ENCODE measurements at regions not wholly inside any gene's neighbourhood (a gene's known extent, or its start where the extent isn't known, plus 50 kb on each side); places are given as distances from the start of the nearest gene placed in this dataset.

GRCh38 chr13:57784633-57785032, 153.1 kb downstream of the PCDH17 start:
- no peaks in the 10 kb centered on the region for H3K4me1 ChIP-seq (ENCODE audit: control insufficient read depth, insufficient read depth, low read length, poor library complexity, severe bottlenecking)
- ATAC-seq (ENCODE audit: low read depth in 2 of 2) (no peak), DNase-seq (no peak)
- H3K9me3 ChIP-seq (ENCODE audit: control insufficient read depth in 2 of 2, low read length in 2 of 2) = peaks cover 0 to 9% of the 10 kb centered on the region in 2 experiments
- H3K4me3 Mint-ChIP-seq = no peak overlapping the region
- H3K27ac Mint-ChIP-seq = no peak overlapping the region
- H3K27me3 Mint-ChIP-seq = no peaks in the 10 kb centered on the region
- H3K36me3 Mint-ChIP-seq = no peaks in the 10 kb centered on the region
- H3K27me3 ChIP-seq (ENCODE audit: control insufficient read depth, insufficient read depth, low read length) = no peaks in the 10 kb centered on the region
- no peak overlapping the region for H3K4me3 ChIP-seq (ENCODE audit: low read depth, low read length)
- H3K36me3 ChIP-seq (ENCODE audit: control insufficient read depth, insufficient read depth, low read length) = no peaks in the 10 kb centered on the region
- no peak overlapping the region for H3K27ac ChIP-seq (ENCODE audit: insufficient read depth, low read length, poor library complexity, severe bottlenecking)
- peaks cover 3 to 23% (median 7%) of the 10 kb centered on the region in 7 donors for H3K9me3 Mint-ChIP-seq
- H3K4me1 Mint-ChIP-seq = no peaks in the 10 kb centered on the region

DNA sequence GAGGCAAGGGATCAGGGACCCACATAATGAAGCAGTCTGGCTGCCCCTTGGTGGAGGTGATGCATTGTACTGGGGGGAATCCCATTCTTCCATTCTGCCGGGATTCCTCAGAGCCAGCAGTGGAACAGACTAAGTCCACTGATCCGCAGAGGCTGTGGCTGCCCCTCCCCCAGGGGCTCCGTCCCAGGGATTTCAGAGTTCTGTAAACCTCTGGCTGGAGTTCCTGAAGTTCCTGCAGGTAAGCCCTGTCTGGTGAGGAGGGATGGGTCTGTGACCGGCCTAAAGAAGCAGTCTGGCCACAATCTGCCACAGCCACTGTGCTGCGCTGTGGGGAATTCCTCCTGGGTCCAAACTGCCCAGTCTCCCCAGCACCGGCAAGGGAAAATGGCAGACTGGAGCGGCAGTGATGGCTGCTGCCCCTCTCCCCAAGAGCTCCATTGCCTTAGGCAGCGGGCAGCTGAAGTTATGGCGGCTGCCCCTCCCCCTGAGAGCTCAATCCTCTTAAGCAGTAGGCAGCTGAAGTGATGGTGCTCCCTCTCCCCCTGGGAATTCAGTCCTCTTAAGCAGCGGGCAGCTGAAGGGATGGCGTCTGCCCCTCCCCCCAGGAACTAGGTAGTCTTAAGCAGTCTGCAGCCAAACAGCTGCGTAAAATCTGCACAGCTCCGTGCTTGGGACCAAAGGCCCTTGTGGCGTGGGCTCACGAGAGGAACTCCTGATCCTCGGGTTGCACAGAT, 155.7 kb downstream of the PCDH17 start:
- H3K27me3 ChIP-seq (ENCODE audit: control insufficient read depth, insufficient read depth, low read length) = no peaks in the 10 kb centered on the region
- H3K4me1 ChIP-seq (ENCODE audit: control insufficient read depth, insufficient read depth, low read length, poor library complexity, severe bottlenecking) = no peaks in the 10 kb centered on the region
- no peaks in the 10 kb centered on the region for H3K36me3 ChIP-seq (ENCODE audit: control insufficient read depth, insufficient read depth, low read length)
- ATAC-seq (ENCODE audit: low read depth in 2 of 2) (no peak), DNase-seq (no peak)
- H3K4me3 ChIP-seq (ENCODE audit: low read depth, low read length) = no peak overlapping the region
- H3K9me3 ChIP-seq (ENCODE audit: control insufficient read depth in 2 of 2, low read length in 2 of 2) = peaks cover 0 to 9% of the 10 kb centered on the region in 2 experiments
- H3K27ac ChIP-seq (ENCODE audit: insufficient read depth, low read length, poor library complexity, severe bottlenecking) = no peak overlapping the region
- Mint-ChIP-seq H3K9me3 (peaks cover 3 to 28% (median 8%) of the 10 kb centered on the region in 7 donors), H3K27ac (no peak overlapping the region), H3K4me3 (no peak overlapping the region), H3K4me1 (no peaks in the 10 kb centered on the region), H3K36me3 (no peaks in the 10 kb centered on the region), H3K27me3 (no peaks in the 10 kb centered on the region)

DNA sequence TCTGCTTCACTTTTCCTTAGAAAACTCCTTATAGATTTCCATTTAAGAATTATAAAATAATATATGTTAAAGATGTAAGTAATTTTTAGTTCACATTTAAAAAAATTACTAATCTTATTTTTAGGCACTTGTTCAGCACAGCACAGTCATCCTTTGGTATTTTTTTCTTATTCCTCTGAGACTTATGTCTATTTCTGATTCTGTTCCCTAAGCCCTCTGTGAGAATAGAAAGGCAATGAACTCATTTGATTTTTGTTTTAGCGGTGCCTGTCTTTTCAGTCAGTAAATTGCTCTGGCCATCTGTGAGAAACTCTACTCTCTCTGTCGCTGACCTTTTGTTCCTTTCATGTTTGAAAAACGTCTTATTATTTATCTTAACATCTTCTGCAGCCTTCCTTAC, 168.1 kb downstream of the PCDH17 start:
- H3K9me3 Mint-ChIP-seq = peaks cover 0 to 10% (median 1%) of the 10 kb centered on the region in 7 donors
- no peaks in the 10 kb centered on the region for H3K27me3 Mint-ChIP-seq
- no peak overlapping the region for H3K27ac Mint-ChIP-seq
- no peak overlapping the region for H3K4me3 Mint-ChIP-seq
- H3K4me3 ChIP-seq (ENCODE audit: low read depth, low read length) = no peak overlapping the region
- no peaks in the 10 kb centered on the region for H3K4me1 Mint-ChIP-seq
- no peaks in the 10 kb centered on the region for H3K27me3 ChIP-seq (ENCODE audit: control insufficient read depth, insufficient read depth, low read length)
- no peak for DNase-seq
- H3K36me3 Mint-ChIP-seq = no peaks in the 10 kb centered on the region
- H3K9me3 ChIP-seq (ENCODE audit: control insufficient read depth in 2 of 2, low read length in 2 of 2) = peaks cover 0 to 5% of the 10 kb centered on the region in 2 experiments
- no peaks in the 10 kb centered on the region for H3K36me3 ChIP-seq (ENCODE audit: control insufficient read depth, insufficient read depth, low read length)
- ATAC-seq (ENCODE audit: low read depth in 2 of 2) = no peak
- no peak overlapping the region for H3K27ac ChIP-seq (ENCODE audit: insufficient read depth, low read length, poor library complexity, severe bottlenecking)
- no peaks in the 10 kb centered on the region for H3K4me1 ChIP-seq (ENCODE audit: control insufficient read depth, insufficient read depth, low read length, poor library complexity, severe bottlenecking)

- Histone ChIP-seq H3K4me1 (ENCODE audit: control insufficient read depth, insufficient read depth, low read length, poor library complexity, severe bottlenecking) (no peaks in the 10 kb centered on the region), H3K36me3 (ENCODE audit: control insufficient read depth, insufficient read depth, low read length) (no peaks in the 10 kb centered on the region), H3K9me3 (ENCODE audit: control insufficient read depth in 2 of 2, low read length in 2 of 2) (no peaks in the 10 kb centered on the region), H3K4me3 (ENCODE audit: low read depth, low read length) (no peak overlapping the region), H3K27ac (ENCODE audit: insufficient read depth, low read length, poor library complexity, severe bottlenecking) (no peak overlapping the region), H3K27me3 (ENCODE audit: control insufficient read depth, insufficient read depth, low read length) (no peaks in the 10 kb centered on the region)
- no peaks in the 10 kb centered on the region for H3K27me3 Mint-ChIP-seq
- DNase-seq (no peak), ATAC-seq (ENCODE audit: low read depth in 2 of 2) (no peak)
- no peak overlapping the region for H3K27ac Mint-ChIP-seq
- no peaks in the 10 kb centered on the region for H3K36me3 Mint-ChIP-seq
- no peak overlapping the region for H3K4me3 Mint-ChIP-seq
- no peaks in the 10 kb centered on the region for H3K4me1 Mint-ChIP-seq
- H3K9me3 Mint-ChIP-seq = peaks cover 0 to 20% (median 8%) of the 10 kb centered on the region in 7 donors
These were observed 182.1 kb downstream of the PCDH17 start for GRCh38 chr13:57813651-57814050.

DNA sequence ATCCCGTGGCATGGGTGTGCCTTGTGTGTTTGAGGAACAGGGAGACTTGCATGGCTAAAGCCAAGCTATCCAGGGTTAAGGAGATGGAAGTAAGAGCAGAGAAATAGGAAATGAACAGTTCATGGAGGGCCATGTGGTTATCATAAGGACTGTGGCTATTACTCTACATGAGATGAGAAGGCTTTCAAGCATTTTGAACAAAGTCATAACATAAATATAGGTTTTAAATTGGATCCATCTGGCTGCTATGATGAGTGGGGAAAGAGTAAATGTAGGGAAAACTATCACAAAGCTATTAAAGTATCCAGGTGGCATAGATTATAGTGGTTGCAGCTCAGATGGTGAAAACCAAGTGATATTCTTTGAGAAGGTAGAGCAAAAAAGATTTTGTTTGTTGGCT, 184.1 kb downstream of the PCDH17 start:
- no peaks in the 10 kb centered on the region for H3K36me3 ChIP-seq (ENCODE audit: control insufficient read depth, insufficient read depth, low read length)
- Mint-ChIP-seq H3K4me1 (no peaks in the 10 kb centered on the region), H3K27me3 (no peaks in the 10 kb centered on the region), H3K36me3 (no peaks in the 10 kb centered on the region), H3K9me3 (peaks cover 0 to 19% (median 7%) of the 10 kb centered on the region in 7 donors), H3K4me3 (no peak overlapping the region), H3K27ac (no peak overlapping the region)
- H3K27ac ChIP-seq (ENCODE audit: insufficient read depth, low read length, poor library complexity, severe bottlenecking) = no peak overlapping the region
- H3K4me3 ChIP-seq (ENCODE audit: low read depth, low read length) = no peak overlapping the region
- no peaks in the 10 kb centered on the region for H3K4me1 ChIP-seq (ENCODE audit: control insufficient read depth, insufficient read depth, low read length, poor library complexity, severe bottlenecking)
- no peaks in the 10 kb centered on the region for H3K27me3 ChIP-seq (ENCODE audit: control insufficient read depth, insufficient read depth, low read length)
- ATAC-seq (ENCODE audit: low read depth in 2 of 2) (no peak), DNase-seq (no peak)
- H3K9me3 ChIP-seq (ENCODE audit: control insufficient read depth in 2 of 2, low read length in 2 of 2) = no peaks in the 10 kb centered on the region

- no peaks in the 10 kb centered on the region for H3K36me3 Mint-ChIP-seq
- Histone ChIP-seq H3K4me3 (ENCODE audit: low read depth, low read length) (no peak overlapping the region), H3K36me3 (ENCODE audit: control insufficient read depth, insufficient read depth, low read length) (no peaks in the 10 kb centered on the region), H3K4me1 (ENCODE audit: control insufficient read depth, insufficient read depth, low read length, poor library complexity, severe bottlenecking) (no peaks in the 10 kb centered on the region), H3K9me3 (ENCODE audit: control insufficient read depth in 2 of 2, low read length in 2 of 2) (peaks cover 0 to 14% of the 10 kb centered on the region in 2 experiments), H3K27ac (ENCODE audit: insufficient read depth, low read length, poor library complexity, severe bottlenecking) (no peak overlapping the region), H3K27me3 (ENCODE audit: control insufficient read depth, insufficient read depth, low read length) (no peaks in the 10 kb centered on the region)
- no peaks in the 10 kb centered on the region for H3K27me3 Mint-ChIP-seq
- H3K27ac Mint-ChIP-seq = no peak overlapping the region
- peaks cover 0 to 24% (median 9%) of the 10 kb centered on the region in 7 donors for H3K9me3 Mint-ChIP-seq
- H3K4me3 Mint-ChIP-seq = no peak overlapping the region
- DNase-seq (no peak), ATAC-seq (ENCODE audit: low read depth in 2 of 2) (no peak)
- H3K4me1 Mint-ChIP-seq = no peaks in the 10 kb centered on the region
These were observed 189.4 kb downstream of the PCDH17 start for GRCh38 chr13:57820924-57821323.

DNA sequence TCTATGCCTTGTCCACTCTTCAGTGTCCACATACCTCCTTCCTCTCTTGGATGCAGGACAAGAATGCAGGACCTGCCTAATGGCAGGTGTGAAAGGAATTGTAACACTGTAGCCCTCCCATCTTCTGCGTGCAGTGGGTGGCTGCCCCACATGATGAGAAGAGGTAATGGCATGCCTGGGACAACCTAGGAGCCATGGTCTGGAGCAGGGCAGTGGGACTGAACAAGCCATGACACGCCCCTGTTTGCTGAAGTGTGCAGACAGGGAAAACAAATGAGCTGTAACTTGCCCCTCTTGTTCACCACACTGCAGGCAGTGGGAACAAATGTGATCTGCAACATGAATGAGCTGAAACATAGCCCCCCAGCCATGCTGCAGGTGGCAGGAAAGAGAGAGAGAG, 192.2 kb downstream of the PCDH17 start:
- Mint-ChIP-seq H3K27ac (no peak overlapping the region), H3K9me3 (peaks cover 0 to 11% (median 8%) of the 10 kb centered on the region in 7 donors)
- H3K4me1 ChIP-seq (ENCODE audit: control insufficient read depth, insufficient read depth, low read length, poor library complexity, severe bottlenecking) = no peaks in the 10 kb centered on the region

DNA sequence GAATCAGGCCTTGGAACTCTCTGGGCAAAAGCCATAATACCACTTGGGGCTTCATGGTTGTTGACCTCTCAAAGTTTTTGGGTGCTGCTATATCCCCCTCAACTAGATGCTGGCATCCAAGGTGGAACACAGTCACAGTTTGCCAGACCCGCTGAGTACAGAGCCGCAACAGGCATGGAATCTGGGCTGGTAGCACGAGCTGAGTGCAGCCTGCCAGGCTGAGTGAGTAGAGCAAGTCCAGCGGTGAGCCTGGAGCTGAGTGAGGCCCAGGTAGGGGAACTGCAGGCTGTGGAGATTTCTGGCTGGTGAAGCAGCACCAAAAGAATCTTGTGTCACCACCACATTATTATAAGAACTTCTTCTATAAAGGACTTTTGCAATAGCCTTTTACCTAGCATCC, 192.6 kb downstream of the PCDH17 start:
- Mint-ChIP-seq H3K4me1 (no peaks in the 10 kb centered on the region), H3K27ac (no peak overlapping the region), H3K27me3 (no peaks in the 10 kb centered on the region), H3K36me3 (no peaks in the 10 kb centered on the region), H3K9me3 (peaks cover 0 to 10% (median 8%) of the 10 kb centered on the region in 7 donors), H3K4me3 (no peak overlapping the region)
- Histone ChIP-seq H3K9me3 (ENCODE audit: control insufficient read depth in 2 of 2, low read length in 2 of 2) (peaks cover 0 to 14% of the 10 kb centered on the region in 2 experiments), H3K4me1 (ENCODE audit: control insufficient read depth, insufficient read depth, low read length, poor library complexity, severe bottlenecking) (no peaks in the 10 kb centered on the region), H3K4me3 (ENCODE audit: low read depth, low read length) (no peak overlapping the region), H3K36me3 (ENCODE audit: control insufficient read depth, insufficient read depth, low read length) (no peaks in the 10 kb centered on the region), H3K27me3 (ENCODE audit: control insufficient read depth, insufficient read depth, low read length) (no peaks in the 10 kb centered on the region), H3K27ac (ENCODE audit: insufficient read depth, low read length, poor library complexity, severe bottlenecking) (no peak overlapping the region)
- DNase-seq (no peak), ATAC-seq (ENCODE audit: low read depth in 2 of 2) (no peak)

More for the DNA sequence above, 192.2 kb downstream of the PCDH17 start:
- Histone ChIP-seq H3K27ac (ENCODE audit: insufficient read depth, low read length, poor library complexity, severe bottlenecking) (no peak overlapping the region), H3K4me3 (ENCODE audit: low read depth, low read length) (no peak overlapping the region), H3K9me3 (ENCODE audit: control insufficient read depth in 2 of 2, low read length in 2 of 2) (peaks cover 0 to 14% of the 10 kb centered on the region in 2 experiments), H3K36me3 (ENCODE audit: control insufficient read depth, insufficient read depth, low read length) (no peaks in the 10 kb centered on the region), H3K27me3 (ENCODE audit: control insufficient read depth, insufficient read depth, low read length) (no peaks in the 10 kb centered on the region)
- ATAC-seq (ENCODE audit: low read depth in 2 of 2) = no peak
- Mint-ChIP-seq H3K36me3 (no peaks in the 10 kb centered on the region), H3K4me3 (no peak overlapping the region), H3K27me3 (no peaks in the 10 kb centered on the region), H3K4me1 (no peaks in the 10 kb centered on the region)
- no peak for DNase-seq
